Left lobe of liver (tissue), 2 donors: ENCODE measurements at regions not wholly inside any gene's neighbourhood (a gene's known extent, or its start where the extent isn't known, plus 50 kb on each side); places are given as distances from the start of the nearest gene placed in this dataset.

ENCODE experiments used
- ATAC-seq: fragments of 200-7000 bp; cut with Tn5 transposase; one replicate; pipeline ENCODE4 v1.9.1; 2020; ENCODE audit warnings: mild to moderate bottlenecking, moderate library complexity
- DNase-seq: peaks from one replicate; pipeline ENCODE4 v3.0.0-alpha.2; 2020; ENCODE audit warnings: low spot score
- donor health status: DM: no; HTN: no; CAD: no; lungs with moderate emphysema.
- donor health status: DM: no; HTN: yes; CAD: no.

GRCh38 chr21:38186661-38187270, 70.0 kb upstream of the KCNJ15 start:
- DNase-seq (no peak), ATAC-seq (no peak)

- ATAC-seq (no peak), DNase-seq (no peak)
Measured at GRCh38 chr21:38188037-38188436, 68.8 kb upstream of the KCNJ15 start.

- ATAC-seq: no peak
- DNase-seq: no peak
Measured at GRCh38 chr21:38196036-38196435, 60.8 kb upstream of the KCNJ15 start.

- no peak for DNase-seq
- no peak for ATAC-seq
Measured at GRCh38 chr21:38202811-38203210, 54.0 kb upstream of the KCNJ15 start.

- DNase-seq (no peak), ATAC-seq (no peak)
Measured at GRCh38 chr21:38203229-38203628, 53.6 kb upstream of the KCNJ15 start.

- DNase-seq (no peak), ATAC-seq (no peak)
Measured at GRCh38 chr21:38205940-38206339, 50.9 kb upstream of the KCNJ15 start.

GRCh38 chr21:38206646-38207045, 50.1 kb upstream of the KCNJ15 start:
- ATAC-seq (no peak), DNase-seq (no peak)
